GM19452 (cell line): ENCODE measurements at regions not wholly inside any gene's neighbourhood (a gene's known extent, or its start where the extent isn't known, plus 50 kb on each side); places are given as distances from the start of the nearest gene placed in this dataset.

ENCODE experiments used
- ATAC-seq: cut with Tn5 transposase; IDR thresholded peaks from one replicate; pipeline ENCODE4 v1.9.1; 2021; ENCODE audit not compliant: unreplicated experiment

DNA sequence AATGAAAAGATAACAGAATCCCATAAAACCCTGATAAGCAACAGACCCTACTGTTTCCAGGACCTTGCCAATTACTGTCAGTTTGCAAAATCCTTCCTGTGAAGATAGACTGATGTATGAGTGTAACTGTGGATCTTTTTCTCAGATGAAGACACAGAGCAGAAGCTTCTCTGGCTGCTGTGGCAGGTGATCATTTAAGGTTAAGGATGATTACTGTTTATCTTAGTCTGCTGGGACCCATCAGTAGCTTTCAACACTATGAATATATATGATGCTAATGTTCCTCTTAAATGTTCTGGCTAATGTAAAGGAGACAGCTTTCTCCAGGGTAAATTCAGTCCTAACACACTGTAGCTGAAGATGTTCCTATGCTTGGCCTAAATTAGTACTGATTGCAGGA lies 56.0 kb upstream of the CTTNBP2 start:
- no peak for ATAC-seq

DNA sequence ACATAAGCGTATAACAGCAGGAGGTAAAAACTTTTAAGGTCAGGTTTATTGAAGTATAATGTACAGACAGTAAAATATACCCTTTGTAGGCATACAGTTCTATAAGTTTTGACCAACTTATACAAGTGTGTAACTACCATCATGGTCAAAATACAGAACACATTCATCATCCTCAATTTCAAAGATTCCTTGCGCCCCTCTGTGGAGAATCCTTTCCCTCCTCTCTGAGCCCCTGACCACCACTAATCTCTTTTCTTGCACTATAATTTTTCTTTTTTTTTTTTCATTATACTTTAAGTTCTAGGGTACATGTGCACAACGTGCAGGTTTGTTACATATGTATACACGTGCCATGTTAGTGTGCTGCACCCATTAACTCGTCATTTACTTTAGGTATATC lies 58.1 kb upstream of the CTTNBP2 start:
- no peak for ATAC-seq

DNA sequence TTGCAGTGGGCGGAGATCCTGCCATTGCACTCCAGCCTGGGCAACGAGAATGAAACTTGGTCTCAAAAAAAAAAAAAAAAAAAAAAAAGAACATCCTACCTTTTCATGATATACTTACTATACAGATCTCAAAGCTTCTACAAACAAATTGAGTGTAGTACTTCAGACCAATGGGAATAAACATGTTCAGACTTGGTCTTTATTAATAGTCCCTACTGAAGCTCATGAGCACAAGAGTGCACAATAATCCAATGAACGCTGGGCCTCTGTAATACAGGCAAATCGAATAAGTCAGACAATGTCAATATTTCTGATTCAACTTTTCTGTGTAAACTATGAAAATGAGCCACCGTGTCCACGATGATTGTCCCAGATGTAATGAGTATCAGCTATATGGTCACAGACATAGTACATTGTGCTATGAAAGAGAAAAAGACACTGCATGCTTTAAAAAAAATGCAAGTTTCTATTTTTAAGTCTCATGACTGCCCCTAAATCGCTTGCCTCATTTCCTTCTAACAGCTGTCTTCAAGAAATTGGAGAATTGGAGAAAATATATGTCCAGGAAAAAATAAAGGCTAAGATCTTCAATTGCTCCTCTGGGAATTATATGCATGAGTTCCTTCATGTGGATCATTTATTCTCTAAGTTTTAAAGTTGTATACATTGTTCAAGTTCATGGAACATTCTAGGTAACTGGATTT lies 64.0 kb upstream of the CTTNBP2 start:
- no peak for ATAC-seq

DNA sequence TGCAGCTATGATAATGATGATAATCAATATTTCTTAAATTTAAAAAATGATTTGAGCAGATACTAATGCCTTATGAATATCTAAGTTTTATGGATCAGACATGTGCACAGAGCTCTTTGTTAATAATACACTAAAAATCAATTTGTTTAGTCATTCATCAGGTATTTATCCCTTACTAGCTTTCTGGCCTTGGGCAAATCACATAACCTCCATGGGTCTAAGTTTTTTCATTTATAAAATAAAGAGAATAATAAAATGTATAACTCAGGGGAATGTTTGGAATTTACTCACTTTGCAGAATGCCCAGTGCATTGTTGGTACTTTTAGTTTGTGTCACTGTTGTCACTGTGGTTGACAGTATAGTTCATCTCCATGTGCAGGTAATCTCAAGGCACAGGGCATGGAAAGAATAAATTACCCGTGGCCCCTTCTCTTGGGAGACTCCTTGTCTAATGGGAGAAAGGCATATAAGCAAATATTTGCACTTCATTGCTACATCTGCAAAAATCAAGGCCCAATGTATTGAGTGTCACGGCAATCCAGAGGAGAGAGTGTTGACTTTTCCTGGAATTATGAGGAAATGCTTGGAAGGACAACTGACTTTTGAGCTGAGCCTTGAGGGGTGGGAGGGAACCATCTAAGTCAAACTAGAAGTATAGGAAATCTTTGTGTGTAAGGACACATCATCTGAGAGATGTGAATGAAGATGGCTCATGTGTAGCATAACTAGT lies 64.7 kb upstream of the CTTNBP2 start:
- no peak for ATAC-seq

DNA sequence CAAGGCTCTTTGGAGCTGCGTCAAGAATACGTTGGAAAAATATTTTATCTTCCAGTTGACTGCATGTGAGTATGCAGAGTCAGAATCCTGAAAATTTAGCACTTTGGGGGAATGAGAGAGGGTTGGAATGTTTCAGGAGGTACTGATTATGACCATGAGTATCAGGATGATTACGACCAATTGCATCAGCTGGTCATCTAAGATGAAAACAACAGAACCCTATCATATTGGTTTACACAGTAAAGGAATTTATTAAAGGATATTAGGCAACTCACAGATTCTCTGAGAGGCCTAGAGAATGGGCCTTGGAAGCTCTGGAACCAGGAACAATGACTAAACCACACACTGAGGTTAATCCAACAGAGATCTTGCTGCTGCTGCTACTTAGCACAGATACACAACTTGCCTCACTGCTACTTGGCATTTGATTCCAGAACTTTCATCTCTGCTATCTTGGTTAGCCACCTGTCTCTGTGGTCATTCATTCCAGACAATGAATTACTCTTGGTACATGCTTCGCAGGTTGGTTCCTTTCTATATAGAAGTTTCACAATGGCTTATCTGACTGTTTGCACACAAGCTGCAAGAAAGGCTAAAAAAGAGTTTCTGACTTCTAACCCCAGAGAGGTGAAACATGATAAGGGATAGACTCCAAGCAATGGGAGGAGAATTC lies 68.0 kb upstream of the CTTNBP2 start:
- no peak for ATAC-seq

DNA sequence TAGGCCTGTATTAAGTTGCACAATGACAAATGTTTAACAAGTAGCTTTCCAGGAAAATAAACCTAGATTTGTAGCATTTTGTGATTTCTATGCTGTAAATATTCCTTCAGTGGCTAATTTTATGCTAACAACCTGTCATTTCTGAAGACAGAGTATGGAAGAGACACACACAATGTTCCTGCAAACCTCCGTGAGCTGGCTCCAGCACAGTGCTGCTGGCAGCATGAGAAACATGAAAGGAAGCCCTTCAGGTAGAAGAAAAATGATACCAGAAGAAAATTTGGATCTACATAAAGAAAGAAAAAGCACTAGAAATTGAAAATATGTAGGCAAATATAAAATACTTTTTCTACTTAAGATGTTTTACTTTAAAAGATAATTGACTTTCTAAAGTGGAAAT lies 69.5 kb upstream of the CTTNBP2 start:
- ATAC-seq: no peak

DNA sequence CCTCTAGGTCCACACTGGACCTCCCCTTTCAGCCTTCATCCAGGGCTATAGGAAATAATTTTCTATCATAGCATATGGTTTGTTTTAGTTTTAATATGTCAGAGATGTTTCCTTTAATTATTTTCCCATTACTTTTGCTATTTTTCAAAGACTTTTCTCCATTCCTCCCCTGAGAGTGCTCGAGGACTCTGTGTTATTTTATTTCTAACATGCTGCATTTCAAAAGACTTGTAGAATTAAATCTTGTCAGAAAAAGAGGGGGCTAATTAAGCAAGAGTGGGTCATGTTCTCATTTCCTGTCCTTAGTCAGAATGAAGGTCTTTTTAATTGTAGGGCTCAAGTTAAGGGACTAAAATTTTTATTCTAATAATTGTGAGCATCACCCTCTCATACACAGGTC lies 71.6 kb upstream of the CTTNBP2 start:
- ATAC-seq: no peak

DNA sequence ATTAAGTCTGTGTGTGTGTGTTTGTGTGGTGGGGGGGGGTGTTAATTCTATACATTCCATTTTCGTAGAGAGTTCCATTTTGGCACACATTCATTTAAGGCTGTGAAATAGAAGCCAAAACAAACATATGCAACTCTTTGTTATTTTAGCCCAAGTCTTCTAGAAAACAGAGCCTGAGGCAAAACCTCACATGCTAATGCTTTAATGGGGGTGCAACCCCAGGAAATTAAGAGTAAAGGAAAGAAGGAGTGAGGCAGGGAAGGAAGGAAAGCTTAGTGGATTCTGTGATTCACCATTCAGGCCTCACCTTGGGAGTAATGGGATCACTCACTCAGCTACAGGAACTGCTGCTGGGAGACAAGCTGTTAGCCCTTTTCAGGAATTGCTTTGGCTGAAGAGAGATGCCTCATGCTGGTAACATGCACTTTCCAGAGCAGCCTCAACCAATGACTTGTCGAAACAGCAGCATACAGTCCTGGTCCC lies 73.0 kb upstream of the CTTNBP2 start:
- ATAC-seq: no peak

DNA sequence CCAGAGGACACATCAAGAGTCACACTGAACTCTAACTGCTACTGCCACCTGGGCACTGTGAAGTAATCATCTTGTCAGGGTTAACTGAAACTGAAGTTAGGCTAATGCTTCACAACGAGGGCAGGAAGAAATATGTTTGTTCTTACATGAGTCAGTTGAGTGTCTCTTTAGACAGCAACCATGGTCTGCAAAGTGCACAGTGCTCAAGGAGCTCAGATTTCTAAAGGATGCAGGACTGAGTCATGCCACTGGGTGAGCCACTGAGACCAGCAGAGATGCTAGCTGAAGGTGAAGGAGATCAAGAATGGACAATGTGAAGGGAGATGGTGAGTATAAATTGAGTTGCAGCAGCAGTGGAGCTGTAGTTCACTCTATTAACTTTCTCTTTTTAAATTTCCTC lies 76.0 kb upstream of the CTTNBP2 start:
- no peak for ATAC-seq

DNA sequence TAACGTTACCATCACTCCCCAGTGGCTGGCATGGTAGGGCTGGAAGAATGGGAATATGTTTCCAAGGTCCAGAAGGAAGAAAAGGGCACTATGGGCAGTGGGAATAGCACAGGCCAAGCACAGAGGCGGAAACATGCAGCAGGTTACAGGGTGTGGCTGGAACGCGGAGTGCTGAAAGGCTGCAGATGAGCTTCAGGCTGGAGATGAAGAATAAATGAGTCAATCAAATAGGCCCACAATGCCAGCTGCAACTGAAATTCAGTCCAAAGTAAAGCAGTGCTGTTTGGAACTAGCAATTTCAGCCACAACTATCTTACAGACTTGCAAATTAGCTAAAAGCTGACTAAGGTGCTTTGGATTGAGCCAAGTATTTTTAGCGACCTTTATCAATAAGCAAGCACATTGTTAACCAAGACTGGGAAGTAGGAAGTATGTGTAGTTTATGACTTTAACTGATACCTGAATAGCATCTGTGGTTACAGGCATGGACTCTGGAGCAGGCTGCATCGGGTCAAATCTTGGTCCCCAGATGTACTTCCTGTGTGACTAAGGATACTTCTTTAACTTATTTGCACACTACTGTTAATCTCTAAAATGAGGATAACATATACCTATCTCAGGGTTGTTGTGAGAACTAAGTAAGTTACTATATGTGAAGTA lies 77.5 kb upstream of the CTTNBP2 start:
- no peak for ATAC-seq

DNA sequence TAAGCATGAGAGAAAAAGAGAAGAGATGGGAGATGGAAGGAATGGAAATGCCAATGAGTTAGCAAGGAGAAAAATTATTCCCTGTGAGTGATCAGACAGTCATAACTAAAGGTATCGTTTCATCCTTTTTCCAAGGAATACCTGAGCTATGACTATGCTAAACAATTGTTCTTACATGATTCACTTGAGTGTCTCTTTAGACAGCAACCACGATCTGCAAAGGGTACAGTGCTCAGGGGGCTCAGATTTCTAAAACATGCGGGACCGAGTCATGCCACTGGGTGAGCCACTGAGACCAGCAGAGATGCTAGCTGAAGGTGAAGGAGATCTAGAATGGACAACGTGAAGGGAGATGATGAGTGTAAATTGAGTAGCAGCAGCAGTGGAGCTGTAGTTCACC lies 78.0 kb upstream of the CTTNBP2 start:
- no peak for ATAC-seq

DNA sequence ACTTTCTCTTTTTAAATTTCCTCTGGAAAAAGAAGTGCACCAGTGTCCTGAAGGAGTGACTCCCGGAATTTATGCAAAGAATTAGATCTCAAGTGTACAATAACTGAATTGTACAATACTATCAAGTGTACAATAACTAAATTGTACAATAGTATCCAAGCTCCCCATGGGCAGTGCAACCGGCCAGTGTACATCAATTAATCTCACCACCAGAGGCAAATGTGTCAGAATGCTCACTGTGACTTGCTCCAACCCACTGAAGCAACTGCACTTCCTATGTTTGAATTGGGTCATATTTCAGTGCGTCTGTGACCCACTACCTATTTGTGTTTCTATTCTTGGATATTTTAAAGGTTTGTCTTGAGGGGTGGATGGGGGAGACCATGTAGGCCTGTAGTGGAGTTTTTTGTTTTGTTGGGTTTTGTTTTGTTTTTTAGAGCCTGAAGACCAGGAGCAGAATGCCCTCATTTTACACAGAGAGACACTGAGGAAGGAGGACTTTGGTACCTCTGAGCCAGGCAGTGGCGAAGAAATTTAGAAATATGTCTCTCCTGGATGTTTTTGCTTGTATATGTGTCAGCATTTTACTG lies 78.5 kb upstream of the CTTNBP2 start:
- ATAC-seq: no peak

DNA sequence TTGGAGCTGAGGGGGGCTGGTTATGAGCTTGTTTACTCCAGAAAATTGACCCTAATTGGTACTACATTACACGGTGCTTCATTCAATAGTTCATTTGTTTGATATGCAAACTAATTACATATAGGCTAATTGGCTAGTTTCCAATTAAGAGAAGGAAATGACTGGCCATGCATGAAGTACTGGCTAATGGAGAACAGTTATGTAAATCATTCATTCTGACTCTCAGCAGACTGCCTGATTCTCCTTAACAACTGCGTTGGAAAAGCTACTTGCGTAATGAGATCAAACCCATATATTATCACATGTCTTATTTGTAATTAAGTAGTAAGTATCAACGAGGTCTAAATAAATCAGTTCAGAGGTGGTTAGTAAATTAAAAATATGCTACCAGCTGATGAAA lies 81.8 kb upstream of the CTTNBP2 start:
- no peak for ATAC-seq

DNA sequence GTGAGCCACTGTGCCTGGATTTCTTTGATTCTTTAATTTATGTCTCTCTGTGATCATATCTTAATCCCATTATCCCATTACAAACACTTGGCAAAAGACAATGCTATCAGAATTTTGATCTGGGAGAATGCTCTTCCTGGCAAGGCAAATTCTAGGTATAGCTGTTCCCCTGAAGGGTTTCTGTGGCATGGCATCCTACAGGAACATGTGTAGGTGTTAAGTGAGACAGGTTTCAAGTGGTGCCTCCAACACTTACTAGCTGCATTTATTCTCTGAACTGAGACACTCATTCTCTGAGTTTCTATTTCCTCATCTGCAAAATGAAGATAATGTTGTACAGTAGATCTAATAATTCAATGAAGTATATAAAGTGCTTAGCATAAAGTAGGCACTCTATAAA lies 87.1 kb upstream of the CTTNBP2 start:
- ATAC-seq: no peak

DNA sequence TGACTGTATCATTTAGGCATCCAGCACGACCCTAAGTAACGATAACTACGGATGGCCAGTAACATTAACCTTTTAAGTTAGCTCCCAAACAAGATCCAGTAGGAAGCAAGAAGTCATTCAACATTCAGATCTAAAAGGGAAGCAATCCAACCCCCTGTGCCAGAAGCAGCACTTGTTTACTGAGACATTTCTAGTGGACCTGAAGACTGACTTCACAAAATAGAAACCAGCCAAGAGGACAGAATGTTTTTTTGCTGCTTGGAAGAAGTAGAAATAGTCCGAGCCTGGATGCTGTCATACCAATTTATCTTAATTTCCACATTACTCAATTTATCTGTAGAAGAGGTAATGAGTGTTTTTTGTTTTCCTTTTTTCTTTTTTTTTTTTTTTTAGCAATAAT lies 88.0 kb upstream of the CTTNBP2 start:
- no peak for ATAC-seq

DNA sequence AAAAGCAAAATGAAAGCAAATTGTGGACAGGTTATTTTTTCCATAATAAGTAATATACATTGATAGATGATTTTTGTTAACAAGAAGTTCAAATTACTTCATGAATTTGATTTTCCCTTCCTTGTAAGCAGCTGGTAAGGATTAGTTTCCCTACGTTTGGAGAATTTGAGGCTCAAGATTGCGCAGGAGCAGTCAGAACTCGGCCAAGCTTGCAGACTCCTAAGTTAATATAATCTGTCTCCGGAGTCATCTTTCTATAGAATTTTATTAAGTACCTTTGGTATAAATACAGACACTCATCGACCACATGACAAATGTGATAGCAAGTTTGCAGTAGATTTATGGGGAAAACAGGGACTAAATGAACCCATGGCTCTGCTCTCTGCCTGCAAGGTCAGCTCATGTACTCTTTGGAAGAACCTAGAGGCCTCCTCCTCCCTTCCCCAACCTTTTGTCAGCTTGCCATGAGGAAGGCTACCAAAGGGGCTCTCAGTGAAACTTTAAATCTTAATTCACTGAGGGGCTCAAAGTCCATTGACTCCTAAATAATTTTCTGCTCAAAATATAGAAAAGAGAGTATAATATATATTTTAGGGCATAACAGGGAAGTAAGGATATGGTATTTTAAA lies 89.2 kb upstream of the CTTNBP2 start:
- ATAC-seq: no peak

DNA sequence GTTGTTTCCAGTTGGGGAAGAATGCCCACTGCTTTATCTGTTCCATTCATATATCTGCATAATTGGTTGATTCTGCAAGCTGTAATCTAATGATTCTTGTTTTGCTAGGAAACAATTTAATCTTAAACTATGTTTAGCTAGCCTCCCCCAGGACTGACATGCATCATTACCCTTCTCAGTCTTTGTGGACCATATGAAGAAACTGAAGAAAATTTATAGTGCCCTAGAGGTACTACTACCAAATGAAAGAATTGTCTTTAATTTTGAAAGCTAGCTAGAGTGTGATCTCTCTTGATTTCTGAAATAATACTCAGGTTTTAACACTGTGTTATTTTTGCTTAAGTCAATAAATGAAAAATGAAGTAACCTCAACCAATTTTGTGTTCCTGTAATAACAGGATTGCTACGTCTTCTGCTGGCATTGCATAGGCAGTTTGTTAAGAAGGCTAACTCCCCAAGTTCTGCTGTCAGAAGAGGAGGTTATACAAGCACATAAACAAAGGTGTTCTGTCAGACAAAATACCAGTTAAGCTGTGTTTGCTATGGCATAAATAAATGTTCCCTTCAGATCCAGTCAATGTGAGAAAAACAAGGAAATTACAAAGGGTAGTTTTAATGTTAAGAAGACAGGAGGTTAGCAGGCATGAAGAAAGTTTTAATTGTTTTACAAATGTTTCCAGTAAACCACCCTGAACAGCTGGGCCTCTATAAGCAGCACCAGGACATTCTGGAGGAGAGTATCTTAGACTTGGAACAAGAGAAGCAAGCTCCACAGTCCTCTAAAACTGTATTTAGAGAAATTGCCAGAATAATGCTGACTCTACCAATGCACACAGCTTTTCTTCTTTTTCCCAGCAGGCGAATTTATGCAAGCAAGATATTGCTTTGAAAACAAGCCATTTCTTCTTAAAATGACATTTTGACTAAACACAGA lies 90.3 kb upstream of the CTTNBP2 start:
- ATAC-seq: no peak

DNA sequence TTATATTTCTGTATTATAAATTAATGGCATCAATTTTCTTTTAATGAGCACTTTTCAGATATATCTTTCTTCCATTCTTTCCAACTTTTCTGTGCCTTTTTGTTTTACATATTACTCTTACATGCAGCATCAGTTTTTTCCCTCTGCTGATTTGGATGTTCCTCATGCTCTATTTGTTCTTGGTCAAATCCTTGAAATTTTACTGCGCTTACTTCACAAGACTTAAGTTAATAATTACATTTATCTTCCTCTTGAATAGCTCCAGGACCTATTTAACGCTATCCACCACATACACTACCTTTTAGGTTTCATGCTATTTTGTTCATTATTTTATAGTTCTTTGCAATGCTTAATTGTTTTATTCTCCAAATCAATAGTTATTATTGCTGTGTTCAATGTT lies 97.6 kb upstream of the CTTNBP2 start:
- no peak for ATAC-seq

DNA sequence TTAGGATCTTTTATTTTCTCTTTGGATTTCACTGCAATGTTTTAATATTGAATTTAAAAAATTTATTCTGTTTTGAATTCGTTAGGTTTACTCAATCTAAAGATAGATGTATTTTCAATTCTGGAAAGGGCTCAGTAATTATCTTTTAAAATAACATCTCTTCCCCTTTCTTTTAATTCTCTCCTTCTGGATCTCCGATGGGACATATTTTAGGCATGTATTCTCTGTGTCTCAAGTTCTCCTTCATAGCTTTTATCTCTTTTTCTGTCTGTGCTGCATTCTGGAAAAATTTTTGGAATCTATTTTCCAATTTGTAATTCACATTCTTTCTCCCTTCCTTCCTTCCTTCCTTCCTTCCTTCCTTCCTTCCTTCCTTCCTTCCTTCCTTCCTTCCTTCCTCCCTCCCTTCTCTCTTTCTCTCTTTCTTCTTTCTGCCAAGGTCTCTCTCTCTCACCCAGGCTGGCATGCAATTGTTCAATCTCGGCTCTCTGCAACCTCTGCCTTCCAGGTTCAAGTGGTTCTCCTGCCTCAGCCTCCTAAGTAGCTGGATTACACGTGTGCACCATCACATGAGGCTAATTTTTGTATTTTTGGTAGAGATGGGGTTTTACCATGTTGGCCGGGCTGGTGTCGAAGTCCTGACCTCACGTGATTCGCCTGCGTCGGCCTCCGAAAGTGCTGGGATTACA lies 98.5 kb upstream of the CTTNBP2 start:
- no peak for ATAC-seq
